Endothelial cell of umbilical vein (primary cell): ENCODE measurements at regions not wholly inside any gene's neighbourhood (a gene's known extent, or its start where the extent isn't known, plus 50 kb on each side); places are given as distances from the start of the nearest gene placed in this dataset.

Experiments used
- CTCF ChIP-seq, 2 donors: IDR thresholded peaks; 1 replicate in 1 of 2; 2 replicates in 1 of 2; pipeline ENCODE4 v1.5.1; 2011; ENCODE audit warnings: low read length in 2 of 2, mild to moderate bottlenecking in 2 of 2, moderate library complexity in 2 of 2, control low read depth in 1 of 2, inconsistent platforms in 1 of 2, low read depth in 1 of 2; ENCODE audit not compliant: insufficient read depth in 1 of 2; ENCODE audit errors: extremely low read depth in 1 of 2
- POLR2A ChIP-seq: IDR thresholded peaks from 2 replicates; pipeline ENCODE4 v1.6.1; 2012; ENCODE audit warnings: low read depth, mild to moderate bottlenecking, control low read depth, low read length

- no peak for TF ChIP-seq POLR2A
- TF ChIP-seq CTCF (IDR thresholded peaks at IDR 0.05; ENCODE audit: extremely low read depth in 1 of 2, insufficient read depth in 1 of 2, low read depth in 1 of 2, low read length in 2 of 2): no peak
Observed at GRCh38 chr19:29329460-29330134, 116.6 kb upstream of the UQCRFS1 start.
